Thoracic aorta (tissue), 2 donors: ENCODE measurements at regions not wholly inside any gene's neighbourhood (a gene's known extent, or its start where the extent isn't known, plus 50 kb on each side); places are given as distances from the start of the nearest gene placed in this dataset.

ENCODE experiments used
- ATAC-seq: fragments of 150-250 bp; one replicate; pipeline ENCODE4 v1.8.0; 2017; ENCODE audit warnings: low read depth; ENCODE audit not compliant: insufficient number of reproducible peaks, low FRiP score
- DNase-seq: peaks from one replicate; pipeline ENCODE4 v3.0.0-alpha.2; 2020; ENCODE audit warnings: low spot score
- H3K27ac ChIP-seq, 2 donors: fragments of 200-600 bp; sonication (generic); 1 replicate in 1 of 2; 2 replicates in 1 of 2; pipeline ENCODE4 v1.5.1; 2016; ENCODE audit warnings: mild to moderate bottlenecking in 2 of 2, moderate library complexity in 2 of 2
- H3K27me3 ChIP-seq: fragments of 200-600 bp; sonication (generic); replicated peaks from 2 replicates; pipeline ENCODE4 v1.6.0; 2016; ENCODE audit warnings: mild to moderate bottlenecking; ENCODE audit not compliant: insufficient read depth
- H3K36me3 ChIP-seq: fragments of 200-600 bp; sonication (generic); one replicate; pipeline ENCODE4 v1.5.1; 2016
- H3K4me1 ChIP-seq, 2 donors: fragments of 200-600 bp; sonication (generic); 1 replicate in 1 of 2; 2 replicates in 1 of 2; pipeline versions ENCODE4 v1.5.1 to v1.6.0; 2016; ENCODE audit warnings: low read depth in 2 of 2, mild to moderate bottlenecking in 1 of 2; ENCODE audit not compliant: control insufficient read depth in 1 of 2
- H3K4me3 ChIP-seq: fragments of 200-600 bp; sonication (generic); 2 replicates; pipeline ENCODE4 v1.5.1; 2016; ENCODE audit warnings: mild to moderate bottlenecking
- H3K9me3 ChIP-seq: fragments of 200-600 bp; sonication (generic); 2 replicates; pipeline ENCODE4 v1.5.1; 2016
- CTCF ChIP-seq: fragments of 200-600 bp; sonication (generic); IDR thresholded peaks from one replicate; pipeline ENCODE4 v1.5.1; 2019; ENCODE audit warnings: antibody characterized with exemption

- TF ChIP-seq CTCF = no peak
- Histone ChIP-seq H3K4me3 (no peak overlapping the region), H3K27ac (no peak overlapping the region), H3K4me1 (peaks cover 0 to 3% of the 10 kb centered on the region in 2 donors), H3K36me3 (no peaks in the 10 kb centered on the region), H3K27me3 (no peaks in the 10 kb centered on the region), H3K9me3 (no peaks in the 10 kb centered on the region)
- ATAC-seq (no peak), DNase-seq (no peak)
Measured at GRCh38 chr5:104187656-104188055, 625.1 kb upstream of the NUDT12 start.

- Histone ChIP-seq H3K9me3 (no peaks in the 10 kb centered on the region), H3K27ac (no peak overlapping the region), H3K4me3 (no peak overlapping the region), H3K27me3 (no peaks in the 10 kb centered on the region), H3K36me3 (no peaks in the 10 kb centered on the region), H3K4me1 (peaks cover 0 to 3% of the 10 kb centered on the region in 2 donors)
- no peak for ATAC-seq
- TF ChIP-seq CTCF = no peak
- DNase-seq = no peak
Measured at GRCh38 chr5:104186510-104186909, 623.9 kb upstream of the NUDT12 start.

- no peaks in the 10 kb centered on the region for H3K27me3 ChIP-seq
- TF ChIP-seq CTCF = no peak
- ATAC-seq = no peak
Measured at GRCh38 chr5:104186100-104186499, 623.5 kb upstream of the NUDT12 start.

GRCh38 chr5:104184264-104184663, 621.7 kb upstream of the NUDT12 start:
- ATAC-seq = no peak
- TF ChIP-seq CTCF = no peak
- Histone ChIP-seq H3K27me3 (no peaks in the 10 kb centered on the region), H3K36me3 (no peaks in the 10 kb centered on the region), H3K4me3 (no peak overlapping the region), H3K27ac (no peak overlapping the region), H3K9me3 (peaks cover 7% of the 10 kb centered on the region), H3K4me1 (peaks cover 0 to 3% of the 10 kb centered on the region in 2 donors)
- DNase-seq = no peak

More at GRCh38 chr5:104186100-104186499, 623.5 kb upstream of the NUDT12 start:
- no peaks in the 10 kb centered on the region for H3K9me3 ChIP-seq
- peaks cover 0 to 3% of the 10 kb centered on the region in 2 donors for H3K4me1 ChIP-seq
- H3K27ac ChIP-seq = no peak overlapping the region
- H3K4me3 ChIP-seq = no peak overlapping the region
- no peak for DNase-seq
- H3K36me3 ChIP-seq = no peaks in the 10 kb centered on the region

GRCh38 chr5:104178829-104179456, 616.4 kb upstream of the NUDT12 start:
- no peaks in the 10 kb centered on the region for H3K27me3 ChIP-seq
- peaks cover 7% of the 10 kb centered on the region for H3K9me3 ChIP-seq
- TF ChIP-seq CTCF = no peak
- no peaks in the 10 kb centered on the region for H3K36me3 ChIP-seq
- no peak for ATAC-seq
- no peak overlapping the region for H3K27ac ChIP-seq
- no peaks in the 10 kb centered on the region for H3K4me1 ChIP-seq
- no peak for DNase-seq
- no peak overlapping the region for H3K4me3 ChIP-seq
